ENCODE measurements at regions not wholly inside any gene's neighbourhood (a gene's known extent, or its start where the extent isn't known, plus 50 kb on each side); places are given as distances from the start of the nearest gene placed in this dataset.
A peak's percentile ranks its signal among the peaks of the same experiment; 100 is the strongest.

DNA sequence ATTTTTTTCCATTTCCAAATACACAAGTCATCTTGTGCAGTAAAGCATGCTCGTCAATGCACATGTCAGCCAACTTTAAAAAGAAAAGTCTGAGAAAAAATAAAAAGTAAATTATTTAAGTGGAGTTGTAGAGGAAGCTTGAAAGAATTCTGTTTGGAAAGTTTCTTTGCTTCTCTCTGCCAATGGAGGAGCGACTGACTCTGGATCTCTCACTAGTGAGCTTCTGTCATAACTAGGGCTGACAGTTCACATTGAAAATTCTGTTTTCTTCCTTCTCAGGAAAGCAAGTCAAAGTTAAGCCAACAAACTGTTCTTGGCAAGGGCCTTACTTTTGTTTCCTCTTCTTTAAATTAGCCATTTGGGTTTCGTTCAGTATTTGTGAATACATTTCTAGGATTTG lies 298.2 kb downstream of the POU4F1 start:
- no peaks in the 10 kb centered on the region for H3K36me3 Mint-ChIP-seq (ENCODE audit: insufficient read depth, unreplicated experiment)
- TF ChIP-seq, protein P1, sequence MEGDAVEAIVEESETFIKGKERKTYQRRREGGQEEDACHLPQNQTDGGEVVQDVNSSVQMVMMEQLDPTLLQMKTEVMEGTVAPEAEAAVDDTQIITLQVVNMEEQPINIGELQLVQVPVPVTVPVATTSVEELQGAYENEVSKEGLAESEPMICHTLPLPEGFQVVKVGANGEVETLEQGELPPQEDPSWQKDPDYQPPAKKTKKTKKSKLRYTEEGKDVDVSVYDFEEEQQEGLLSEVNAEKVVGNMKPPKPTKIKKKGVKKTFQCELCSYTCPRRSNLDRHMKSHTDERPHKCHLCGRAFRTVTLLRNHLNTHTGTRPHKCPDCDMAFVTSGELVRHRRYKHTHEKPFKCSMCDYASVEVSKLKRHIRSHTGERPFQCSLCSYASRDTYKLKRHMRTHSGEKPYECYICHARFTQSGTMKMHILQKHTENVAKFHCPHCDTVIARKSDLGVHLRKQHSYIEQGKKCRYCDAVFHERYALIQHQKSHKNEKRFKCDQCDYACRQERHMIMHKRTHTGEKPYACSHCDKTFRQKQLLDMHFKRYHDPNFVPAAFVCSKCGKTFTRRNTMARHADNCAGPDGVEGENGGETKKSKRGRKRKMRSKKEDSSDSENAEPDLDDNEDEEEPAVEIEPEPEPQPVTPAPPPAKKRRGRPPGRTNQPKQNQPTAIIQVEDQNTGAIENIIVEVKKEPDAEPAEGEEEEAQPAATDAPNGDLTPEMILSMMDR (IDR thresholded peaks at IDR 0.05; ENCODE audit: unreplicated experiment), result no peak
- POLR2A ChIA-PET, result no interaction called here
- CTCF ChIA-PET, result no interaction called here
- no peak overlapping the region for H3K4me3 Mint-ChIP-seq (ENCODE audit: unreplicated experiment)
- H3K9me3 Mint-ChIP-seq (ENCODE audit: unreplicated experiment), result no peaks in the 10 kb centered on the region
- peaks cover 68% of the 10 kb centered on the region for H3K27me3 Mint-ChIP-seq (ENCODE audit: insufficient read depth, unreplicated experiment)
- no peak for DNase-seq (ENCODE audit: unreplicated experiment)
- BruUV-seq (replicated peaks), result no TSS peak
- H3K27ac Mint-ChIP-seq (ENCODE audit: low read depth, unreplicated experiment), result no peak overlapping the region
- intact Hi-C loops (cut with micrococcal nuclease), result no loop called here
- H3K4me1 Mint-ChIP-seq (ENCODE audit: insufficient read depth, unreplicated experiment), result no peaks in the 10 kb centered on the region

DNA sequence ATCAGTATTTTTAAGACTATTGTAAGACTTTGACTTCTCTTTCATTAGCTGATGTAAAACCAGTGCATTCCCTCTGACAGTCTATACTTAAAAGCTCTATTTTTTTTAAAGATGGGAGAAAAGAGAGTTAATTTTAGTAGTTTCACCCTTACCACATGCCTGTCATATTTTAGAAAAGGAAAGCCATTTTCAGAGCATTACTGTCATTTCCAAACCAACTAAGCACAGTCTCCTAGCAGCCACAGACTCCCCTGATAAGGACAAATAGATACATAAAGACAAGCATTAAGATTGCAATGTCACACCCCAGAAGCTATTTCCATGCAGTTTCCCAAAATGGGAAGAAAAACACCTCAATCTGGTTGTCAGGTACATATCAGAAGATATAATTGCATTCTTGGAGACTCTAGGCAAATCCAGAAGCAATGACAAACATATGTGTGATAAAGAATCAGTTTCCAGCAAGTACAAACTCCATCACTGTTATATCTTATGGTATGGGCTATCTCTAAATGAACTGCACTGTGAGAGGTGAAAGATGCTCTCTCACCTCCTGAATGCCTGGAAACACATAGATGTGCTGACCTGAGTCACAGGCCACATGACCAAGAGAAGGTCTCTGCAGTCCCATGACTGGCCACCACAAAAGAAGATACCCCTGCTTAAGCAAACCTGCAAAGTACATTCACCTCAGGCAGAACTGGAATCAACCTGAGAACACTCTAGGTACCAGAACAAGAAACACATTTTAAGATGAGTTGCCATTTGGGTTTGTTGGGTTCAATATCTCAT lies 303.3 kb downstream of the POU4F1 start:
- Mint-ChIP-seq H3K27me3 (ENCODE audit: insufficient read depth, unreplicated experiment) (peaks cover 27% of the 10 kb centered on the region), H3K9me3 (ENCODE audit: unreplicated experiment) (no peaks in the 10 kb centered on the region), H3K4me1 (ENCODE audit: insufficient read depth, unreplicated experiment) (no peaks in the 10 kb centered on the region), H3K36me3 (ENCODE audit: insufficient read depth, unreplicated experiment) (no peaks in the 10 kb centered on the region), H3K27ac (ENCODE audit: low read depth, unreplicated experiment) (no peak overlapping the region), H3K4me3 (ENCODE audit: unreplicated experiment) (no peak overlapping the region)
- intact Hi-C loops (cut with micrococcal nuclease), result no loop called here
- ChIA-PET CTCF (no interaction called here), POLR2A (no interaction called here)
- BruUV-seq (replicated peaks), result no TSS peak
- DNase-seq (ENCODE audit: unreplicated experiment), result no peak
- TF ChIP-seq, protein P1 (IDR thresholded peaks at IDR 0.05; ENCODE audit: unreplicated experiment), result no peak

DNA sequence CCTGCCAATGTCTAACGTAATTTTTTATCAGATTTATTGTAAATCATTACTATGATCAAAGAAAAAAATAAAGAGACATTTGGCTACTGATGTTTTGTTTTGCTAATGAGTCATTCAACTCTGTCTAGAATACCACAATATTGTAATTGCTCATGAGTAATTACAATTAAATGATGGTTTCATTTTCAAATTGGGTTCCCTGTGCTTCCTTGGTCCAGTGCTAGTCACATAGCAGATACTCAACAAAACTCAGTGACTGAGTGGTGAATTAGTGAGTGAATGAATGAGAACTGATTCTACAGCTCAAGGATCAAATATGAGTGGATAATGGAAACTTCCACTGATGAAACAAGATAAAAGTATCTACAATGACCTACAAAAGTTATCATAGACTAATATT lies 304.7 kb downstream of the POU4F1 start:
- CTCF ChIA-PET, result no interaction called here
- TF ChIP-seq, protein P1 (IDR thresholded peaks at IDR 0.05; ENCODE audit: unreplicated experiment), result no peak

DNA sequence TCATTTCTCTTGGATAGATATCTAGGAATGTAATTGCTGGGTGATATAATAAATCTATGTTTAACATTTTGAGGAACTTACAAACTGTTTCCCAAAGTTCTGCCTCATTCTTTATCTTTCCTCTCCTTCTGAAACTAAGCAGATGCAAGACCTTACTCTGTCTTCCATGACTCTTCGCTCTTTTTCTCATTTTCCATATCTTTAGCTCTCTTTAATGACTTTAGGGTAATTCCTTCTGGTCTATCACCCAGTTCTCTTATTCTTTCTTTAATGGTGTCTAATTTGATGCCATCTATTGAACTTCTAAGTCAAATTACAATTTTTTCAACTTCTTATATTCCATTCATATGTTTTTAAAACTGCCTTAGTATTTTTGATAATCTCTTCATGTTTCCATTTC lies 316.6 kb downstream of the POU4F1 start:
- CTCF ChIA-PET, result no interaction called here
- TF ChIP-seq, protein P1 (IDR thresholded peaks at IDR 0.05; ENCODE audit: unreplicated experiment), result no peak
- intact Hi-C loops (cut with micrococcal nuclease), result no loop called here
- H3K4me1 Mint-ChIP-seq (ENCODE audit: insufficient read depth, unreplicated experiment), result no peaks in the 10 kb centered on the region
- peaks cover 15% of the 10 kb centered on the region for H3K9me3 Mint-ChIP-seq (ENCODE audit: unreplicated experiment)
- no peak for DNase-seq (ENCODE audit: unreplicated experiment)
- H3K4me3 Mint-ChIP-seq (ENCODE audit: unreplicated experiment), result no peak overlapping the region
- no peak overlapping the region for H3K27ac Mint-ChIP-seq (ENCODE audit: low read depth, unreplicated experiment)
- H3K36me3 Mint-ChIP-seq (ENCODE audit: insufficient read depth, unreplicated experiment), result no peaks in the 10 kb centered on the region
- POLR2A ChIA-PET, result no interaction called here
- no TSS peak for BruUV-seq (replicated peaks)
- no peaks in the 10 kb centered on the region for H3K27me3 Mint-ChIP-seq (ENCODE audit: insufficient read depth, unreplicated experiment)

More for the DNA sequence above, 304.7 kb downstream of the POU4F1 start:
- Mint-ChIP-seq H3K9me3 (ENCODE audit: unreplicated experiment) (no peaks in the 10 kb centered on the region), H3K27ac (ENCODE audit: low read depth, unreplicated experiment) (no peak overlapping the region), H3K27me3 (ENCODE audit: insufficient read depth, unreplicated experiment) (peaks cover 26% of the 10 kb centered on the region), H3K36me3 (ENCODE audit: insufficient read depth, unreplicated experiment) (no peaks in the 10 kb centered on the region), H3K4me3 (ENCODE audit: unreplicated experiment) (no peak overlapping the region), H3K4me1 (ENCODE audit: insufficient read depth, unreplicated experiment) (no peaks in the 10 kb centered on the region)
- peak; percentile 8 for DNase-seq (ENCODE audit: unreplicated experiment)
- BruUV-seq (replicated peaks), result no TSS peak
- POLR2A ChIA-PET, result no interaction called here
- intact Hi-C loops (cut with micrococcal nuclease), result no loop called here
